Retinal pigment epithelial cell (primary cell): ENCODE measurements at regions not wholly inside any gene's neighbourhood (a gene's known extent, or its start where the extent isn't known, plus 50 kb on each side); places are given as distances from the start of the nearest gene placed in this dataset.

ENCODE experiments used
- DNase-seq: peaks from one replicate; pipeline ENCODE4 v3.0.0-alpha.2; 2010; ENCODE audit warnings: low read depth
- H3K4me3 ChIP-seq: 2 replicates; pipeline ENCODE4 v1.5.1; 2011; ENCODE audit warnings: mild to moderate bottlenecking, low read length, control low read depth, moderate library complexity
- TF ChIP-seq, protein P1 (sequence below): conservative IDR thresholded peaks from 2 replicates; pipeline ENCODE4 v1.5.1; 2011; ENCODE audit warnings: low read depth, low read length, control low read depth, inconsistent platforms

DNA sequence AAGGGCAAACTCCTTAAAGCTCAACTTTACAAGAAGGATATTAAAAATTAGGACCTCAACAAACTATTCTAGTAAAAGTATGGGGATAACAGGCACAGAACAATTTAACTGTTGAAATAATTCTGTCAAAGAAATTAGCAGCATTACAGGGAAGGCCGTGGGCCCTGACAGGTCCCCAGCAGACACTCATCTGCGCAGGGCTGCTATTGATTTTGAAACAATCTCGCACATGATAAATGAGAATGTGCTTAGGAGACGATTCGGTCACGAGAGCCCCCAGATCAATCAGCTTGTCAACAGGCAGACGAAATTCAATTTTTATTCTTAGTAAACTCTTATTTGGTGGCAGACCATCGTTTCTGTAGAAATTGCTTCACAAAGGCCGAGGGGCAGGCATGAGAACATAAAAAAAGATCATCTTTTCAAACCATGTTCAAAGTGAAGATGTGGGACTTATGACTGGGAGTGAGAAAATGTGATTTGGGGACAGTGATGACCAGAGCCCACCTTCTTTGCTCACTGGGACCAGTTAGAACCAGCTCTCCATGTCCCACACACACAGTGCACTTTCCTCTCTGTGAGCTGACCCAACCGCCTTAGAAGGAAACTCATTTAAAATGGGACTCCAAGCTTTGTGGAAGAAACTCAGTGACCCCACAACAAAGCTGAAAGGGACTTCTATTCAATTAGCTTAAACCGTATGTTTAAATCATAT, 654.5 kb downstream of the TOX3 start:
- no peak overlapping the region for H3K4me3 ChIP-seq
- no peak for DNase-seq
- TF ChIP-seq, protein P1, sequence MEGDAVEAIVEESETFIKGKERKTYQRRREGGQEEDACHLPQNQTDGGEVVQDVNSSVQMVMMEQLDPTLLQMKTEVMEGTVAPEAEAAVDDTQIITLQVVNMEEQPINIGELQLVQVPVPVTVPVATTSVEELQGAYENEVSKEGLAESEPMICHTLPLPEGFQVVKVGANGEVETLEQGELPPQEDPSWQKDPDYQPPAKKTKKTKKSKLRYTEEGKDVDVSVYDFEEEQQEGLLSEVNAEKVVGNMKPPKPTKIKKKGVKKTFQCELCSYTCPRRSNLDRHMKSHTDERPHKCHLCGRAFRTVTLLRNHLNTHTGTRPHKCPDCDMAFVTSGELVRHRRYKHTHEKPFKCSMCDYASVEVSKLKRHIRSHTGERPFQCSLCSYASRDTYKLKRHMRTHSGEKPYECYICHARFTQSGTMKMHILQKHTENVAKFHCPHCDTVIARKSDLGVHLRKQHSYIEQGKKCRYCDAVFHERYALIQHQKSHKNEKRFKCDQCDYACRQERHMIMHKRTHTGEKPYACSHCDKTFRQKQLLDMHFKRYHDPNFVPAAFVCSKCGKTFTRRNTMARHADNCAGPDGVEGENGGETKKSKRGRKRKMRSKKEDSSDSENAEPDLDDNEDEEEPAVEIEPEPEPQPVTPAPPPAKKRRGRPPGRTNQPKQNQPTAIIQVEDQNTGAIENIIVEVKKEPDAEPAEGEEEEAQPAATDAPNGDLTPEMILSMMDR, result no peak

DNA sequence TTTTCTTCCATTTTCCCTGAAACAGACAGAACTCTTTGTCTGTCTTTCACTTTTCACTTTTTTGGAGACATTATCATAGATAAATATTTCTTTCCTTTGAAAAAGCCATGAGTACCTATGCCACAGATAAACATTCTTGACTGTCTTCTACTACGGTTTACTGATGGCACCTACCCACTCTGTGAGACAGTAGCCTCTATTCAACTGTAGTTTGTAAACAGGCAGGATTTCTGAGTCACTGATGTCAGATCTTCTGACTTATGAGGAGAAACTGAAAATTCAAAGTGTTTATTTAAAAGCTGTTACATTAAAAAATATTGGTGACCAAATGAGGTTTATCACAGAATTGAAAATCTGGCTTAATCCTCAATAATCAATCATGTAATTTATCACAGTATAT, 658.4 kb downstream of the TOX3 start:
- DNase-seq, result no peak
- H3K4me3 ChIP-seq, result no peak overlapping the region
- TF ChIP-seq, protein P1, result no peak

DNA sequence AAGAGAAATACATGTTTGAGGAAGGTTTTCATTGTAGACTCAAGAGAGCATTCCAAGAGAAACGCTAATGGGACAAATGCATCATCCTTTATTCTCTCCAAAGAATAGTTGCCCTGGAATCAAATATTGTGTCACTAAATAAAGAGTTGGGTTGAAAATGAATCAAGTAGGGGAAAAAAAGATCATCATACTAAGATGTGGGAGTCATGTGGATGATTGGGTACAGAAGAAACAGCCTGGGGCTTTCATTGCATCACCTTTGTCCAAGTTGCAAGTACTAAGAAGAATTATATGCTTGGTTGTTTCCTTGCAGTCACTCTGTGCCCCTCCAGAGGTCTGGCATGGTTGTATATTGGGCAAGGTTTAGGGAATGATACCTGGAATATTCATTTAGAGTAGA, 658.9 kb downstream of the TOX3 start:
- TF ChIP-seq, protein P1, result no peak
- no peak for DNase-seq
- no peak overlapping the region for H3K4me3 ChIP-seq

GRCh38 chr16:51886456-51886855, 660.5 kb downstream of the TOX3 start:
- TF ChIP-seq, protein P1, result no peak
- H3K4me3 ChIP-seq, result no peak overlapping the region
- no peak for DNase-seq

- TF ChIP-seq, protein P1, result no peak
- DNase-seq, result no peak
- no peak overlapping the region for H3K4me3 ChIP-seq
Measured at GRCh38 chr16:51884773-51885172, 662.2 kb downstream of the TOX3 start.

GRCh38 chr16:51881731-51882130, 665.2 kb downstream of the TOX3 start:
- DNase-seq, result no peak
- TF ChIP-seq, protein P1, result no peak
- no peak overlapping the region for H3K4me3 ChIP-seq

DNA sequence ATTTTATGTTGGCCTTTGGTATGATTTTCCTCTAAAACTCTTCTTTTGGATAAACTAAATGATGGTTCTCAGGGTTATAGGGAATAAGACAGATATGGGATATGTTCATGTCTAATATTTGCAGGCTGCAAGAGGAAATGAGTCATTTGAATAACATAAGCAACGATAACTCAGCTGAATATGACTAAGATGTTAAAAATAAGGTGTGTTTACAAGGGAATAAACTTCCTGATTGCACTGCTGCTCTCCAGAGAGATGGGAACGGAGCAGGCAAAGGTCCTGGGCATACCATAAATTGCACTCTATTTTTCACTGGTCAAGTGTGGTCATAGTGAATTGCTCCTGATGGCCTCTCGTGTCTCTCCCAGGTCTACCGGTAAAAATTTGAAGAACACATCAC, 666.2 kb downstream of the TOX3 start:
- no peak overlapping the region for H3K4me3 ChIP-seq
- TF ChIP-seq, protein P1, result no peak
- peak; percentile 47 for DNase-seq
